B cell (primary cell): ENCODE measurements at regions not wholly inside any gene's neighbourhood (a gene's known extent, or its start where the extent isn't known, plus 50 kb on each side); places are given as distances from the start of the nearest gene placed in this dataset.

Source experiments
- ATAC-seq: fragments of 200-7000 bp; cut with Tn5 transposase; one replicate; pipeline ENCODE4 v1.10.0; 2021; ENCODE audit warnings: low read depth, mild to moderate bottlenecking, moderate number of reproducible peaks, moderate library complexity
- CTCF ChIA-PET: fragments of 350-600 bp; sonication (Branson Sonifier 250); formaldehyde crosslinking; loops from one replicate; lab custom pipeline; 2021; ENCODE audit warnings: antibody characterized with exemption, inconsistent platforms; lab: Charles Lee
- POLR2A ChIA-PET: fragments of 350-600 bp; sonication (Branson Sonifier 250); formaldehyde crosslinking; loops from one replicate; lab custom pipeline; 2021; ENCODE audit warnings: antibody characterized with exemption; lab: Charles Lee
- DNase-seq: peaks from one replicate; pipeline ENCODE4 v3.0.0; 2013
- H2AFZ ChIP-seq: 2 replicates; pipeline ENCODE4 v1.6.1; 2012; ENCODE audit warnings: mild to moderate bottlenecking, low read depth, low read length; ENCODE audit not compliant: insufficient read depth, poor library complexity, severe bottlenecking
- H3K27ac ChIP-seq, 2 donors: 1 replicate in 1 of 2; 2 replicates in 1 of 2; pipeline ENCODE4 v1.5.1; 2012 to 2013; ENCODE audit warnings: low read length in 2 of 2, mild to moderate bottlenecking in 2 of 2, moderate library complexity in 1 of 2
- H3K27me3 ChIP-seq, 4 experiments: fragments of 200-600 bp in 1 of 4; sonication (generic) in 1 of 4; replicated peaks in 1 of 4; 1 replicate in 2 of 4; 2 replicates in 2 of 4; pipeline versions ENCODE4 v1.6.1 to v1.7.0; 2013 to 2016; ENCODE audit warnings: low read length in 3 of 4, mild to moderate bottlenecking in 2 of 4, mixed read lengths in 1 of 4, moderate library complexity in 1 of 4; ENCODE audit not compliant: insufficient read depth in 4 of 4, control insufficient read depth in 3 of 4; ENCODE audit errors: control extremely low read depth in 1 of 4
- H3K36me3 ChIP-seq, 2 experiments: replicated peaks in 1 of 2; 1 replicate in 1 of 2; 2 replicates in 1 of 2; pipeline versions ENCODE4 v1.6.1 to v1.7.1; 2013; ENCODE audit warnings: low read length in 1 of 2; ENCODE audit not compliant: insufficient read depth in 2 of 2, control insufficient read depth in 1 of 2; ENCODE audit errors: control extremely low read depth in 1 of 2, extremely low read depth in 1 of 2
- H3K4me1 ChIP-seq, 2 donors: fragments of 200-600 bp in 1 of 2; sonication (generic) in 1 of 2; 1 replicate in 1 of 2; 2 replicates in 1 of 2; pipeline versions ENCODE4 v1.5.1 to v1.6.1; 2013 to 2017; ENCODE audit warnings: low read length in 2 of 2; ENCODE audit not compliant: control insufficient read depth in 2 of 2, insufficient read depth in 2 of 2
- H3K4me2 ChIP-seq: replicated peaks from 2 replicates; pipeline ENCODE3; 2012; ENCODE audit warnings: mild to moderate bottlenecking, low read depth, low read length; ENCODE audit not compliant: poor library complexity, severe bottlenecking
- H3K4me3 ChIP-seq, 5 experiments: fragments of 200-600 bp in 1 of 5; sonication (generic) in 1 of 5; 1 replicate in 3 of 5; 2 replicates in 2 of 5; pipeline versions ENCODE4 v1.5.1 to v1.7.0; 2011 to 2016; ENCODE audit warnings: low read length in 4 of 5, mild to moderate bottlenecking in 4 of 5, low read depth in 2 of 5, control low read depth in 1 of 5, moderate library complexity in 1 of 5; ENCODE audit not compliant: insufficient read depth in 1 of 5; ENCODE audit errors: control extremely low read depth in 1 of 5, extremely low read depth in 1 of 5
- H3K79me2 ChIP-seq: fragments of 200-600 bp; sonication (generic); one replicate; pipeline ENCODE4 v1.6.0; 2016; ENCODE audit warnings: low read length; ENCODE audit not compliant: control insufficient read depth, insufficient read depth
- H3K9ac ChIP-seq: fragments of 200-600 bp; sonication (generic); 2 replicates; pipeline ENCODE4 v1.6.1; 2017; ENCODE audit warnings: mild to moderate bottlenecking, low read length, moderate library complexity
- H3K9me3 ChIP-seq, 3 donors: one replicate each; pipeline versions ENCODE4 v1.6.1 to v1.7.1; 2013; ENCODE audit warnings: low read length in 2 of 3; ENCODE audit not compliant: control insufficient read depth in 2 of 3, insufficient read depth in 1 of 3; ENCODE audit errors: control extremely low read depth in 1 of 3
- H4K20me1 ChIP-seq: 2 replicates; pipeline ENCODE4 v1.6.0; 2012; ENCODE audit warnings: mild to moderate bottlenecking, low read length; ENCODE audit not compliant: insufficient read depth, control insufficient read depth, poor library complexity, severe bottlenecking
- H3K27ac Mint-ChIP-seq: one replicate; pipeline ENCODE4 v1.8.0; 2021; ENCODE audit warnings: mixed read lengths
- H3K27me3 Mint-ChIP-seq: one replicate; pipeline ENCODE4 v1.8.0; 2021; ENCODE audit warnings: mixed read lengths
- H3K4me1 Mint-ChIP-seq: one replicate; pipeline ENCODE4 v1.8.0; 2021; ENCODE audit warnings: mixed read lengths
- H3K4me3 Mint-ChIP-seq: one replicate; pipeline ENCODE4 v1.8.0; 2021; ENCODE audit warnings: mixed read lengths
- H3K9me3 Mint-ChIP-seq: one replicate; pipeline ENCODE4 v1.8.0; 2022; ENCODE audit warnings: mixed read lengths; ENCODE audit not compliant: insufficient read depth
- EZH2 ChIP-seq: IDR thresholded peaks from 2 replicates; pipeline ENCODE4 v1.6.1; 2012; ENCODE audit warnings: borderline replicate concordance, low read depth, mild to moderate bottlenecking, moderate library complexity, low read length; ENCODE audit not compliant: insufficient read depth, poor library complexity, severe bottlenecking
- WGBS: methylation state at CpG from one replicate; pipeline ENCODE4 v1.1.5; 2013; ENCODE audit warnings: missing lambda C conversion rate; ENCODE audit not compliant: insufficient coverage; 5-methylcytosine and 5-hydroxymethylcytosine counted together
- intact Hi-C: fragments of 100-400 bp; cut with micrococcal nuclease; formaldehyde crosslinking; loops from one replicate; pipeline ENCODE4 v1.10.0; 2022
- TF ChIP-seq, protein P1 (sequence below): fragments of 200-600 bp; IDR thresholded peaks from one replicate; pipeline ENCODE4 v1.8.0; 2022; ENCODE audit warnings: antibody characterized with exemption, mild to moderate bottlenecking

DNA sequence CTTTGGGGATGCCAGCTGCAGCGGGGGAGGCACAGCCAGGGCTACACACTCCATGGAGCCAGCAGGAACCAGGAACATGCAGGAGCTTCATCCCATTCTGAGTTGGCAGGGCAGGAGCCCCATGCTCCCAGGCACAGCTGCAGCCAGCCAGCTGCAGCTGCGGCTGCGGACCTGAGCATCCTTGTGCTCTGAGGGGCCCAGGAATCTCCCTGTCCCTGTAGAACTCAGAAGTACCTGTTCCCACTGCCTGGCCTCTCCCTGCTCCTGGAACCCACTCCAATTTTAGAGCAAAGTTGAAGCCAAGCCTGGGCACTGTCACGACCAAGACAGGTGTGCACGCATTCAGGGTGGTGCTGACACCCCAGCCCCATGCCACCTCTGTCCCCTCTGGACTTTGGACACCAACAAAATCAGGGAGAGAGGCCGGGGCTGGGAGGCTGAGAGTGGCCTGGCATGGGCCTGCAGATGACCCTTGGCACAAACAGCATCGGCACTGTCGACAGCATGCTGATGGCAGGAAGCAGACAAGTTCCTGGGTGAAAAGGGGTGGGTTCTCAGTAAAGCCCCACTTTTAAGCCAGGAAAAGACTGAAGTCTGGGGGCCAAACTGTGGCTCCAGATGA lies 257.3 kb upstream of the LRFN5 start:
- H3K4me1 ChIP-seq, result no peaks in the 10 kb centered on the region
- 90% methylated on average over 8 of the region's 8 CpGs for WGBS
- H3K4me3 Mint-ChIP-seq, result no peak overlapping the region
- H3K9me3 Mint-ChIP-seq, result no peaks in the 10 kb centered on the region
- no peaks in the 10 kb centered on the region for H3K79me2 ChIP-seq
- H3K9me3 ChIP-seq, result peaks cover 0 to 5% (median 0%) of the 10 kb centered on the region in 3 donors
- no peaks in the 10 kb centered on the region for H3K27me3 ChIP-seq
- H3K27ac ChIP-seq, result no peak overlapping the region
- no peaks in the 10 kb centered on the region for H3K27me3 Mint-ChIP-seq
- ChIA-PET CTCF (no interaction called here), POLR2A (no interaction called here)
- H3K27ac Mint-ChIP-seq, result no peak overlapping the region
- H2AFZ ChIP-seq, result no peak overlapping the region
- no peak overlapping the region for H3K4me3 ChIP-seq
- H4K20me1 ChIP-seq, result no peaks in the 10 kb centered on the region
- H3K9ac ChIP-seq, result no peak overlapping the region
- no peak for ATAC-seq
- H3K4me1 Mint-ChIP-seq, result no peaks in the 10 kb centered on the region
- no peak for TF ChIP-seq EZH2
- TF ChIP-seq, protein P1, sequence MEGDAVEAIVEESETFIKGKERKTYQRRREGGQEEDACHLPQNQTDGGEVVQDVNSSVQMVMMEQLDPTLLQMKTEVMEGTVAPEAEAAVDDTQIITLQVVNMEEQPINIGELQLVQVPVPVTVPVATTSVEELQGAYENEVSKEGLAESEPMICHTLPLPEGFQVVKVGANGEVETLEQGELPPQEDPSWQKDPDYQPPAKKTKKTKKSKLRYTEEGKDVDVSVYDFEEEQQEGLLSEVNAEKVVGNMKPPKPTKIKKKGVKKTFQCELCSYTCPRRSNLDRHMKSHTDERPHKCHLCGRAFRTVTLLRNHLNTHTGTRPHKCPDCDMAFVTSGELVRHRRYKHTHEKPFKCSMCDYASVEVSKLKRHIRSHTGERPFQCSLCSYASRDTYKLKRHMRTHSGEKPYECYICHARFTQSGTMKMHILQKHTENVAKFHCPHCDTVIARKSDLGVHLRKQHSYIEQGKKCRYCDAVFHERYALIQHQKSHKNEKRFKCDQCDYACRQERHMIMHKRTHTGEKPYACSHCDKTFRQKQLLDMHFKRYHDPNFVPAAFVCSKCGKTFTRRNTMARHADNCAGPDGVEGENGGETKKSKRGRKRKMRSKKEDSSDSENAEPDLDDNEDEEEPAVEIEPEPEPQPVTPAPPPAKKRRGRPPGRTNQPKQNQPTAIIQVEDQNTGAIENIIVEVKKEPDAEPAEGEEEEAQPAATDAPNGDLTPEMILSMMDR, result no peak
- no peaks in the 10 kb centered on the region for H3K36me3 ChIP-seq
- intact Hi-C loops, result no loop called here
- no peak overlapping the region for H3K4me2 ChIP-seq
- no peak for DNase-seq

DNA sequence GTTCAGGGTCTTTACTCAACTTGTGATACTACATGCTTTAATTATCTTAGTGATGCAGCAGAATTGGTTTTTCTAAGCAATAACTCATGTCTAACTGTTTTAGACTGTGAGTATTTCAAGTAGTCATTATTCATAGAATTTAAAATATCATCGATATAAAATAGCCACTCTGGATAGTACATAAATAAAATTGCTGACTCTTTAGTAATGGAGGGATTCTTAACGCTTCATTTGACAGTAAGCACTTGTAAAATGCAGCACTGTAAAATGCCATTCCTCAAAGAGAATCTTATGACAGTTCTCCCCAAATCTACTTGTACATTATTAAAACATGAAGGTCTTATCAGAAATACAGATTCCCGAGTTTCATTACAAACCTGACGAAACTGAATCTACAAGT lies 262.8 kb upstream of the LRFN5 start:
- Histone ChIP-seq H3K27ac (no peak overlapping the region), H3K36me3 (no peaks in the 10 kb centered on the region), H2AFZ (no peak overlapping the region), H3K4me1 (no peaks in the 10 kb centered on the region), H3K9ac (no peak overlapping the region), H3K4me2 (no peak overlapping the region), H3K79me2 (no peaks in the 10 kb centered on the region), H3K4me3 (no peak overlapping the region), H3K9me3 (no peaks in the 10 kb centered on the region), H3K27me3 (no peaks in the 10 kb centered on the region), H4K20me1 (no peaks in the 10 kb centered on the region)
- WGBS, result 100% methylated on average over 1 of the region's 4 CpGs
- Mint-ChIP-seq H3K9me3 (peaks cover 3% of the 10 kb centered on the region), H3K27ac (no peak overlapping the region), H3K4me1 (no peaks in the 10 kb centered on the region), H3K27me3 (no peaks in the 10 kb centered on the region), H3K4me3 (no peak overlapping the region)
- POLR2A ChIA-PET, result no interaction called here
- intact Hi-C loops, result no loop called here
- no peak for ATAC-seq
- TF ChIP-seq, protein P1, result no peak
- no peak for TF ChIP-seq EZH2
- no peak for DNase-seq
- CTCF ChIA-PET, result no interaction called here
